Erythroblast (primary cell): ENCODE measurements at regions not wholly inside any gene's neighbourhood (a gene's known extent, or its start where the extent isn't known, plus 50 kb on each side); places are given as distances from the start of the nearest gene placed in this dataset.

Experiments
- DNase-seq, 2 experiments: peaks; one replicate each; lab custom pipeline; 2025; lab: John Stamatoyannopoulos, UW
- GATA1 ChIP-seq: IDR thresholded peaks from 2 replicates; pipeline ENCODE4 v1.6.1; 2011; ENCODE audit warnings: low read depth, mild to moderate bottlenecking, control low read depth, low read length, moderate library complexity
- POLR2A ChIP-seq: IDR thresholded peaks from 2 replicates; pipeline ENCODE4 v1.6.1; 2011; ENCODE audit warnings: mild to moderate bottlenecking, low read length

DNA sequence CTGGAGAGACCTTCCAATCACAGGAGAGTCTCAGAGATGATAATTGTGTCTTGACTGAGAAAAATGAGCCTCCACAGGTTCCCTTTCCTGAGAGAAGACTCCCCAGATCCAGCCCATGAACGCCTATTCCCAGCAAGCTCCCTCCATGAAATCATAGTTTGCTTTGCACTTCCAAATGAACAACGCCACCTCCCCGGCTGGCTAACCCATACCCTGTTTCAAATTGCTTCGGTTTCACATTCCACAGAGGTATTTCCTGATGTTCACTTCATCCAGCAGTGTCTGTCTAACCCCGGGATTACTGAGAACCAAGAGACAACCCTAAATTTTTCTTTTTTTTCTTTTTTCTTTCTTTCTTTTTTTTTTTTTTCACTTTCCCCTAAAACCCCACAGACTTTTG lies 124.1 kb upstream of the RFLNA start:
- TF ChIP-seq GATA1 (no peak), POLR2A (no peak)
- DNase-seq = no peak

DNA sequence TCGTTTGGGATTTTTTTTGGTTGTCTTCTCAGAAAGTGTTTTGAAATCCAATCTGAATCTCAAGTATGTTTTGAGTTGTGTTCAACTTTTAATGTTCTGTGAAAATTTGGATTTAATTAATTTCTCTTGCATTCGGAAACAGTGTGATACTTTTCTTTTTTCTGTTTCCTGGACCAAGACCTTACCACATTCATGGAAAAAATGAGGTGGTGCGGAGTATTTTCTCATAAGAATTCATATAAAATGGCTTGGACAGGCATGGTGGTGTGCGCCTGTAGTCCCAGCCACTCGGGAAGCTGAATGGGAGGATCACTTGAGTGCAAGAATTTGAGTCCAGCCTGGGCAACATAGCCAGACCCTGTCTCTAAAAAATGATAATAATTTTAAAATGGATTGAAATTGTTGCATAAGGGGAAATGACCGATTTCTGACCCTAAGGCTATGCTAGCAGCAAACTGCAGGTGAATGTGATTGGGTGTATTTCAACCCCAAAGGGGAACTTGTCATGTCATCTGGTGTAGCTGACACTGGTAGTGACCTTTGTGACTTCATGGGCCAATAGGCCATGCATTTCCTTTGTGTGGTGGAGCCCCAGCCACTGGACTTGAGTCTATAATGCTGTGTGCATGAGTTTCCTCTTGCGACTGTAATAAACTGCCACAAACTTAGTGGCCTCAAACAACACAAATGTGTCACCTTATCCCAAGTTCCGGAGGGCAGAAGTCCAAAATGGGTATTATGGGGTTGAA lies 123.5 kb upstream of the RFLNA start:
- DNase-seq = no peak
- TF ChIP-seq POLR2A (no peak), GATA1 (no peak)

DNA sequence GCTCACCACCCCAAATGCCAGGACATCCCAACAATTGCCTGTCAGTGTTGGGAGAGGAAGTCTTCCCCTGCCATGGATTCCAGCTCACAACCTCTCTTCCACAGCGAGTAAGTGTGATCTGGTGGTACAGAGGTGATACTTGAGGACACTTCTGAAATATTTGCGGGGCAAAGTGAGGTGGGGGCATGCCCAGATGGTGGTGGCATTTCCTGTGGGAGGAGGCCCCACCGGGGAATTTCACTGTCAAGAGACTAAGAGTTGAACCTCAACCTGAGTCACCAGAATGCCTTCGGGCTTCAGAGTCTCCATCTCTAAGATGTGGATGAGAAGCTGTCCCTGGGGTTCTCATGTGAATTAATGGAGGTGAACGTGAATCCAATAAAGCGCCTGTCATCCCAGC lies 122.3 kb upstream of the RFLNA start:
- TF ChIP-seq POLR2A = no peak
- TF ChIP-seq GATA1 = no peak
- no peak for DNase-seq

DNA sequence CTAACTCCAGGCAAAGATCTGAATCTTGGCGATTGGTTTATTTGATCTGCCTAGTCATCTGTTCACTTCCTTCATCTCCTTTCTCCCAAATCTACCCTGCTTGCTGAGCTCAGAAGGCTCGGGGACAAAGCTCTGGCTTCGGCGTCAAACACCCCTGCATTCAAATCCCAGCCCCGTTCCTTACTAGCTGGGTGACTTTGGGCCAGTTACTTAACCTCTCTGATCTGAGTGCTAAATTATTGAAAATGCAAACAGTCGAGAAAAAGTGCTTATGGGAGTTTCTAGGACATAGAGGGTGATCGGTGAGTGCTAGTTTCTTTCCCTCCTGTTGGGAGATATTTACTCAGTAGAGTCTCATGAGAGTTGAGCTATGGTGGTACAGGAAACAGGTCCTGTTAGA lies 121.2 kb upstream of the RFLNA start:
- no peak for DNase-seq
- no peak for TF ChIP-seq GATA1
- TF ChIP-seq POLR2A = no peak

DNA sequence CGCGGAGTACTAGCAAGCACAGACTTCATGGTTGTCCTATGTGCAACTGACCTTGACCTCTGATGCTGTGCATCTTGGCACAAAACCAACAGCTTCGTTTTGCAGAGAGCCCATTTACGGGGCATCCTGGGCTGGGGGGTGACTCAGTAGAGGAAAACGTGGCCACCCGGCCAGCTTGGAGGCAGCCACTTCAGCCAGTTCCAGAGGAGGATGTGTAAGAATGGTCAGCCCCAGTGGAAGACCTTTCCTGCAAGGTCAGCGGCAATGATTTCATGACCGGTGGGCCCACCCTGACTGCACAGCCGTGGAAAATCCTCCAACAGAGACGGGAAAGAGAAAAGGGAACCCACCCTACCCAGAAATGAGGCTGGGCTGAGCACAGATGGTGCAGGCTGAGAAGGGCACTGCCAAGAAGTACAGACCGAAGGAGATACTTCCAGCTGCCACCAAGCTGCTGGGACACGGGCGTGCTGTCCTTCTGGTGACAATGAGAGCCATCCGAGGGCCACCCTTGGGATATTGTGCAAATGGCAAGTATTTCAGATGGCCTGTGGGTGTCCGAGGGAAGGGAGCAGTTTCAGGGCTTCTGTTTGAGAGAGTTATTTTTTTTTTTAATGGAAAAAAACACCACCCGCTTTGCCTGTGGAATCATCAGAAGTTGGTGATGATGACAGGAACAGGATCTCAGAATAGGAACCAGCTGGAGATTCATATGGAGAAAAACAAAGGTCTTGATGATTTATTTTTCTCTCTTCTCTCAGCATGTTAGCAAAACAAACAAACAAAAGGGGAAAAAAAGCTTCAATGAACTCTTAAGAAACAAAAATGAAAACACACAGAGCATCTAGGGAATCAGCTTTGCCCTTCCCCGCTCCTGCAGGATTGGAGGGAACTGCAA lies 120.2 kb upstream of the RFLNA start:
- TF ChIP-seq POLR2A (no peak), GATA1 (no peak)
- DNase-seq = no peak

DNA sequence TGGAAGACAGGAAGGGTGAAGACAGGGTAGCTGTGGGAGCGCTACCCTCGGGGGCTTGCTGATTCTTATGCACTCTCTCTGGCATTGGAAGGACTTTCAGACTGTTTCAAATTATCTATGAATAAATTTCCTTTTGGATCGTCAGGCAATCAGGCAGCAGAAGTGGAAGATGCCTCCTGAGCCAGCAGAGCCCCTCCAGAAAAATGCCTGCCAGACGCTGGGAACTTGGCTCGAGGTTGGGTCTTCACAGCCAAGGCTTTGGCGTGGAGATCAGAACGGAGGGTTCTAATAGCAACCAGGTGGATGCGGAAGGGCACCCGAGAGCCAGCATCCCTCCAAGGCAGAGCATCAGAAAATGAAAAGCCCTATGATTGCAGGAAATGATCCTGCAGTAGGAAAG lies 119.2 kb upstream of the RFLNA start:
- TF ChIP-seq POLR2A = no peak
- no peak for TF ChIP-seq GATA1
- no peak for DNase-seq

DNA sequence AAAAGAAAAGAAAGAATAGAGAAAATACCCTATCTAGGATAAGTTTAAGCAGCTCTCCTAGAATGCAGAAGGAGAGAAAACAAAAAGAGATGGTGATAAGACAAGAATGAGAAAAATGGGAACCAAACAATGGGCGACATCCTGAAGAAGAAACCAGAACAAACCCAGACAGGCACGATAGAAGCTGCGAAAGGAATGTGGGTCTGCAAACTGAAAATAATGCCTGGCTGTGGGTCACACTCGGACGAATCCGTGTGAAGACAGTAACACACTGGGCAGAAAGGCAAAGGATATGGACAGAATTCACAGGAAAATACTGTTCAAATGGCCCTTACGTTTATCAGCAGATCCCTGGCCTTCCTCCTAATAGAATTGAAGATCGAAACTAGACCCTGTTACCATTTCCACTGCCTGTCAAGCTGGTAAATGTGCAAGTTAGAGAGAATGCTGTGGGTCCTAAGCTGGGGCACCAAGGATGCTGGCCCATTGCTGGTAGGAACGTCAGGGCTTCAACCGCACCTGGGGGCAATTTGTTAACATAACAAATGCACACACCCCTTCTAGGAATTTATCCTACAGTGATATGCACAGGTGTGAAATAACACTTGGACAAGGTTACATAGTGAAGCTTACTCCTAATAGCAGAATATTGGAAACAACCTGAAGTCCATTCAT lies 117.5 kb upstream of the RFLNA start:
- no peak for DNase-seq
- TF ChIP-seq GATA1 (no peak), POLR2A (no peak)

DNA sequence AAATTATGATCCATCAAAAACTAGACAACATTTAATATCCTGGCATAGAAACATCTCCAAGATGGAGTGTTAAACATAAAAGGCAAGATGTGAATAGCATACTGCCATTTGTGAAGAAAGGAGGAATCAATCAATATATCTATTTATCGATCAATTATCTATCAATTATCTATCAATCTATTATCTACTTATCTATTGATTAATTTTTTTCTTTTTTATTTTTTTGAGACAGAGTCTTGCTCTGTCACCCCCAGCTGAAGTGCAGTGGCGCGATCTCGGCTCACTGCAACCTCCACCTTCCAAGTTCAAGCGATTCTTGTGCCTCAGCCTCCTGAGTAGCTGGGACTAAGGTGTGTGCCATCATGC lies 117.0 kb upstream of the RFLNA start:
- DNase-seq = no peak

DNA sequence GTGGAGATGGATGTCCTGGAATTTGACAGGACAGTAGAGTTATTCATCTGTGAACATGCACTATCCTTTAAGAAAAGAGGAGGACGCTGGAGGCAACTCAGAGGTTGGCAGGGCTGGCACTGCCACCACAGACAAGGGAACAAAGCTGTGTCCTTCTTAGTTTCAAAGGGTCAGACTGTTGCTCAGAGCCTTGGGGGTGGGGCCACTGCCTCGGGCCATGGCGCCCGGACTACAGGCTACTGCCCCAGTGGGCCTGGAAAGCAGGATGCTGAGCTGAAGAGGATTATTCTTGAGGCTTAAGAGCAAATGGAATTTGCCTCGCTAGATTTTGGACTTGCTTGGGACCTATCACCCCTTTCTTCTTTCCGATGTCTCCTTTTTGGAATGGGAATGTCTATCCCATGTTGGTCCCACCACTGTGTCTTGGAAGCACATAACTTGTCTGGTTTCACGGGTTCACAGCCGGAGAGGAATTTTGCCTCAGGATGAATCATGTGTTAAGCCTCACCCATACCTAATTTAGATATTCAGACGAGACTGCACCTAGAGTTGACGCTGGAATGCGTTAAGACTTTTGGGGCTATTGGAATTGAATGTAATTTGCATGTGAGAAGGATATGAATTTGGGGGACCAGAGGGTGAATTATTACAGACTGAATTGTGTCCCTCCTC lies 114.8 kb upstream of the RFLNA start:
- no peak for TF ChIP-seq POLR2A
- no peak for TF ChIP-seq GATA1
- no peak for DNase-seq

More for the DNA sequence above, 117.0 kb upstream of the RFLNA start:
- no peak for TF ChIP-seq GATA1
- TF ChIP-seq POLR2A = no peak

DNA sequence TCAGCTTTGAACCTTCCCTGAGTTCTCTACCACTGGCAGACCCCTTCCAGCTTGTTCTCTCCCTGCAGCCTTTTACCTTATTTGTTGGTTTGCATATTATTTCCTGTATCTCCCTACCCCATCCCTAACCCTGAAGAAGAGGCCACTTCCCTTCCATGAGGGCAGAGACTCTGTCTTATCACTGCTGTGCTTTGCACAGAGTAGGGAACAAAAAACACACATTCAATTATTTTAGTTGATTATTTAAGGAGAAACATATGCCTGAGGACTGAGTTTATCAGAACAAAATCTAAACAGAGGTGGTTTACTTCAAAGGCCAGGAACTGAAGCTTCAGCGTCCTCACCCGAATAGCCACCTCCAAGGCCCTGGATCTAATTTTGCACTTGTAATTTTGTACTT lies 111.7 kb upstream of the RFLNA start:
- no peak for TF ChIP-seq GATA1
- TF ChIP-seq POLR2A = no peak
- no peak for DNase-seq

DNA sequence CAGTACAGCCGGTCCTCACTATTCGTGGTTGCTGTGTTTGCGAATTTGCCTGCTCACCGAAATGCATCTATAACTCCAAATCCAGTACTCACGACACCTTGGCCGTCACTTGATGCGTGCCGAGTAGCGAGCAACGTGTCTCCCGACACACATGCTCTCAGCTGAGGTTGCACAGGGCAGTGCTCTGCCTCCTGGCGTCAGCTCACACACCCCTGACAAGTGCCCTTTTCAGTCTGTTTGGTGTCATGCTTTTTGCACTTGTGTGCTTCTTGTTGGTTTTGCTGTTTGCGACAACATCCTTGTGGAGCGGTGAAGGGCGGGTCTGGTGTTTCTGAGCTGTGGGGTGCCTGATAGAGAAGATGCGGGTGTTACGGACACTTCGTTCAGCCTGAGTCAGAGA lies 110.4 kb upstream of the RFLNA start:
- DNase-seq = no peak
- TF ChIP-seq POLR2A = no peak
- no peak for TF ChIP-seq GATA1

DNA sequence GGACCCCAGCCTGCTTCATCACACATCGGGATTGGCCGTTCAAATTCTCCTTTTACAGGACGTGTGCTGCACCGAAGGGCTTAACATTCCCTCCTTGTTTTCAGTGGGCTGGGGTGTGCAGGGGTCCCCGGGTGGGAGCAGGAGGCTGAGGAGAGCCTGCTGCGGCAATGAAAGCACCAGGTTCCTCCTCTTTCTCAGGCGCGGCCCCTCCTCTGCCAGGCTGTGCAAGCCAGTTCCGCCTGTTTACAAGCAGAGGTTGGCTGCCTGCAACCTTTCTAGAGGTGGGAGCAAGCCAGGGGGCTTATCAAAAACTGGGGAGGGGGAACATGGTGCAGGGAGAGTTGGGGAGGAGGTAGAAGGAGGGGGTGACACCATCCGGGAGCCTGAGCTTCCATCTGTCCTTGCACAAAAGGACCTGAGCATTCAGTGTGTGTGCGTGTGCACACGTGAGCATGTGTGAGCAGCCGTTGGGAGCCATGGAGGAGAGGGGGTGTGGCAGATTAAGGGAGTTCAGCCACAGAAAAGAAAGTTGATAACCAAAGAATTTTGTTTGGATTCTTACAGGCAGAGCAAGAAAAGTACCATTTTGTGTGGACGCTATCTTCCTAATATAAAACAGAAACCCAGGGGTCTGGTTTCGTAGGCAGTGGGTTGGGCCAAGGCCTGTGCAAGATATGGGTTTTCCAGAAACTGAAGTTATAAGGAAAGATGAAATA lies 108.8 kb upstream of the RFLNA start:
- DNase-seq = no peak
- TF ChIP-seq POLR2A (no peak), GATA1 (no peak)

DNA sequence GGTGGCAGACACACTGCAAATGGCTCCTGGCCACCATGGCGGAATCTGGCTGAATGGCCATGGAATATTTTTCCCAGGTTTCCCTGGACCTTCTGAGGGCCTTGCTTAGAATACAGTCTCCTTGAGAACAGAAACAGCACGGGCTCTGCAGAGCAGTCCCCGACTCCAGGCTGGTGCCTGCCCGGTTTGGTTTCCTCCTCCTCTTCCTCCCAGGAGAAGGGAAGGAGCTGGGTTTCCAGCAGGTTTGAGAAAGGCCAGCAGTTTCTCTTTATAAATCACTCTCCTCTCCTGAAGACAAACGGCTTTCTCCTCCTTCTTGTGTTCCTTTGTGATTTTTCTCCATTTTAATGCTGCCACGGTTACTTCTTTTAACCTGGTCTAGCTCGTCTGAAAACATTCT lies 106.8 kb upstream of the RFLNA start:
- TF ChIP-seq POLR2A = no peak
- no peak for TF ChIP-seq GATA1
- no peak for DNase-seq
